Fibroblast of the aortic adventitia (primary cell): ENCODE measurements at regions not wholly inside any gene's neighbourhood (a gene's known extent, or its start where the extent isn't known, plus 50 kb on each side); places are given as distances from the start of the nearest gene placed in this dataset.

Experiments used
- DNase-seq: peaks from one replicate; pipeline ENCODE4 v3.0.0-alpha.2; 2010; ENCODE audit warnings: low read depth
- H3K4me3 ChIP-seq: 2 replicates; pipeline ENCODE4 v1.5.1; 2011; ENCODE audit warnings: low read depth, mild to moderate bottlenecking, control low read depth, low read length, moderate library complexity
- TF ChIP-seq, protein P1 (sequence below): IDR thresholded peaks from 2 replicates; pipeline ENCODE4 v1.5.1; 2011; ENCODE audit warnings: mild to moderate bottlenecking, low read length, control low read depth, inconsistent platforms; ENCODE audit not compliant: insufficient read depth

- TF ChIP-seq, protein P1, sequence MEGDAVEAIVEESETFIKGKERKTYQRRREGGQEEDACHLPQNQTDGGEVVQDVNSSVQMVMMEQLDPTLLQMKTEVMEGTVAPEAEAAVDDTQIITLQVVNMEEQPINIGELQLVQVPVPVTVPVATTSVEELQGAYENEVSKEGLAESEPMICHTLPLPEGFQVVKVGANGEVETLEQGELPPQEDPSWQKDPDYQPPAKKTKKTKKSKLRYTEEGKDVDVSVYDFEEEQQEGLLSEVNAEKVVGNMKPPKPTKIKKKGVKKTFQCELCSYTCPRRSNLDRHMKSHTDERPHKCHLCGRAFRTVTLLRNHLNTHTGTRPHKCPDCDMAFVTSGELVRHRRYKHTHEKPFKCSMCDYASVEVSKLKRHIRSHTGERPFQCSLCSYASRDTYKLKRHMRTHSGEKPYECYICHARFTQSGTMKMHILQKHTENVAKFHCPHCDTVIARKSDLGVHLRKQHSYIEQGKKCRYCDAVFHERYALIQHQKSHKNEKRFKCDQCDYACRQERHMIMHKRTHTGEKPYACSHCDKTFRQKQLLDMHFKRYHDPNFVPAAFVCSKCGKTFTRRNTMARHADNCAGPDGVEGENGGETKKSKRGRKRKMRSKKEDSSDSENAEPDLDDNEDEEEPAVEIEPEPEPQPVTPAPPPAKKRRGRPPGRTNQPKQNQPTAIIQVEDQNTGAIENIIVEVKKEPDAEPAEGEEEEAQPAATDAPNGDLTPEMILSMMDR = no peak
- no peak for DNase-seq
- no peak overlapping the region for H3K4me3 ChIP-seq
These were observed 188.4 kb downstream of the AHR start for GRCh38 chr7:17486835-17487234.

DNA sequence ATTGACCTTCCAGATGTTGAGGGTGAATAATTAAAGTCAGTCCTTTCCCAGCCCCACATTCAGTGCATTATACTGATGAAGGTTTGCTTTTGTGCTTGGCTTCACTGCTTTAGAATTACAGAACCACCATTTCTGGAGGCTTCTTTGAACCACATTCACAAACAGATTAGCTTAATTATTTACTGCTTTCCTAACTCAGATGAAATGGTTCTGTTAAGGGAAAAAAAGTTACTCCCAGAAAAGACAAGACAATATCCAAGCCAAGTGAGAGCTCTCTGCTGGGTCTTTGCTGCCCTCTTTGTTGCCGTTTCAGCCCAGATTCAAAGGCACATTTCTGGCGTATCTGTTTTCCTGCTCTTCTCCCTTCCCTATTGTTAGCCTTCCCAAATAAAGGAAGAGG is 188.9 kb downstream of the AHR start:
- no peak overlapping the region for H3K4me3 ChIP-seq
- TF ChIP-seq, protein P1 = no peak
- DNase-seq = no peak

GRCh38 chr7:17488829-17489228 is 190.4 kb downstream of the AHR start:
- TF ChIP-seq, protein P1 = no peak
- H3K4me3 ChIP-seq = no peak overlapping the region
- DNase-seq = no peak

DNA sequence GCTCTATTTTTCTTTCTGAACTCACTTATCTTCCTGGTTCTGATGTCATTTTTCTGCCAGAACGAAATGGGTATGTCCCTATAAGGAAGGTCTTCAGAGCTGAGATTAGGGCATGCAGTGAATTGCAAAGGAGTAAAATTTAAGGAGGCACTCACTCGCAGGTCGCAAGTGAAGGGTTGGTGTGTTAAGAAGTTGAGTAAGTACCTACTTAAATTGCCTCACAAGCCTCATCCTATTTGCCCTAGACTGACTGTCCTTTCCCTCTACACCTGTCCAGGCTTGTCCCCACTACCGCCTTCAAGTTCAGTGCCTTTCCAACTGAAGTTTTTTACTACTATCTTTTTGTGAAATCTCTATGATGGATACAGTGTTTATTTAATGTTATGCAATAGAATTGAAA is 191.5 kb downstream of the AHR start:
- TF ChIP-seq, protein P1 = no peak
- no peak overlapping the region for H3K4me3 ChIP-seq
- DNase-seq = no peak

GRCh38 chr7:17490825-17491224 is 192.4 kb downstream of the AHR start:
- no peak overlapping the region for H3K4me3 ChIP-seq
- no peak for DNase-seq
- TF ChIP-seq, protein P1 = no peak

DNA sequence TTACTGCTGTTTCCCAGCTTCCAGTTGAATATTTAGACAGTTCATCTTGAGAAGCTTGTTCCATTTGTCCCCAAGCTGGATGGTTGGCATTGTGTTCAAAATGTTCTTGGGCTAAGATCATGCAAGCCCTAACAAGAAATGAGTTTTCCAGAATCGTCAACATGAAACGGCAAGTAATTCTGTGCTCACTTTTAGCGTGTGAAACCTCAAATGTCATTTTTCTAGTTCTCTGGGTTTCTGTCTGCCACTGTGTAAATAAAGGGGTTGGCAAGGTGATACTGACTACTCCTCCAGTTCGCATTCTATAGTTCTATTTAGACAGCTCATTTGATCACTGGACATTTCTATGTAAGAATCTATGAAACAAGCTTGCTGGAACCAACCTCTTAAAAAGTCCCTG is 194.0 kb downstream of the AHR start:
- no peak for DNase-seq
- H3K4me3 ChIP-seq = no peak overlapping the region
- TF ChIP-seq, protein P1 = no peak

GRCh38 chr7:17493446-17493845 is 195.0 kb downstream of the AHR start:
- DNase-seq = no peak
- H3K4me3 ChIP-seq = no peak overlapping the region
- TF ChIP-seq, protein P1 = no peak
